Peyer's patch (tissue), 4 donors: ENCODE measurements at regions not wholly inside any gene's neighbourhood (a gene's known extent, or its start where the extent isn't known, plus 50 kb on each side); places are given as distances from the start of the nearest gene placed in this dataset.

Experiments used
- CTCF ChIP-seq, 6 experiments: fragments of 450-650 bp in 4 of 6; fragments of 200-600 bp in 2 of 6; sonication (generic) in 1 of 6; IDR thresholded peaks; one replicate each; pipeline ENCODE4 v1.5.1; 2017 to 2019; ENCODE audit warnings: antibody characterized with exemption in 6 of 6, mild to moderate bottlenecking in 3 of 6, moderate library complexity in 1 of 6
- POLR2A ChIP-seq, 2 donors: fragments of 450-650 bp; IDR thresholded peaks; one replicate each; pipeline ENCODE4 v1.5.1; 2017; ENCODE audit warnings: antibody characterized with exemption in 2 of 2, mild to moderate bottlenecking in 2 of 2, moderate library complexity in 2 of 2

GRCh38 chr5:125257057-125257972, 510.9 kb upstream of the ZNF608 start:
- no peak for TF ChIP-seq CTCF (IDR thresholded peaks at IDR 0.05)
- no peak for TF ChIP-seq POLR2A (IDR thresholded peaks at IDR 0.05)
